Naive B cell (primary cell): ENCODE measurements at regions not wholly inside any gene's neighbourhood (a gene's known extent, or its start where the extent isn't known, plus 50 kb on each side); places are given as distances from the start of the nearest gene placed in this dataset.

Experiments used
- ATAC-seq, 2 donors: fragments of 150-1000 bp; cut with Tn5 transposase; 2 replicates each; pipeline ENCODE4 v1.10.0; 2021; ENCODE audit warnings: low read depth in 2 of 2, mild to moderate bottlenecking in 2 of 2, moderate library complexity in 2 of 2
- DNase-seq: peaks from one replicate; pipeline ENCODE4 v3.0.0; 2022
- H3K27ac Mint-ChIP-seq, 6 donors: one replicate each; pipeline ENCODE4 v1.8.0; 2020 to 2022; ENCODE audit warnings: mild to moderate bottlenecking in 6 of 6, mixed read lengths in 6 of 6, moderate library complexity in 5 of 6, inconsistent platforms in 2 of 6
- H3K27me3 Mint-ChIP-seq, 3 donors: one replicate each; pipeline ENCODE4 v1.8.0; 2021 to 2022; ENCODE audit warnings: mixed read lengths in 3 of 3, mild to moderate bottlenecking in 1 of 3
- H3K36me3 Mint-ChIP-seq, 2 donors: one replicate each; pipeline ENCODE4 v1.8.0; 2020 to 2022; ENCODE audit warnings: mixed read lengths in 2 of 2, inconsistent platforms in 1 of 2, mild to moderate bottlenecking in 1 of 2
- H3K4me1 Mint-ChIP-seq, 3 donors: one replicate each; pipeline ENCODE4 v1.8.0; 2020 to 2022; ENCODE audit warnings: mixed read lengths in 3 of 3, inconsistent platforms in 1 of 3, mild to moderate bottlenecking in 1 of 3, moderate library complexity in 1 of 3
- H3K4me3 Mint-ChIP-seq, 8 donors: one replicate each; pipeline ENCODE4 v1.8.0; 2020 to 2022; ENCODE audit warnings: mild to moderate bottlenecking in 8 of 8, mixed read lengths in 8 of 8, moderate library complexity in 8 of 8, inconsistent platforms in 2 of 8
- H3K9me3 Mint-ChIP-seq, 7 donors: one replicate each; pipeline ENCODE4 v1.8.0; 2020 to 2022; ENCODE audit warnings: mixed read lengths in 7 of 7, mild to moderate bottlenecking in 5 of 7, inconsistent platforms in 2 of 7, moderate library complexity in 1 of 7

DNA sequence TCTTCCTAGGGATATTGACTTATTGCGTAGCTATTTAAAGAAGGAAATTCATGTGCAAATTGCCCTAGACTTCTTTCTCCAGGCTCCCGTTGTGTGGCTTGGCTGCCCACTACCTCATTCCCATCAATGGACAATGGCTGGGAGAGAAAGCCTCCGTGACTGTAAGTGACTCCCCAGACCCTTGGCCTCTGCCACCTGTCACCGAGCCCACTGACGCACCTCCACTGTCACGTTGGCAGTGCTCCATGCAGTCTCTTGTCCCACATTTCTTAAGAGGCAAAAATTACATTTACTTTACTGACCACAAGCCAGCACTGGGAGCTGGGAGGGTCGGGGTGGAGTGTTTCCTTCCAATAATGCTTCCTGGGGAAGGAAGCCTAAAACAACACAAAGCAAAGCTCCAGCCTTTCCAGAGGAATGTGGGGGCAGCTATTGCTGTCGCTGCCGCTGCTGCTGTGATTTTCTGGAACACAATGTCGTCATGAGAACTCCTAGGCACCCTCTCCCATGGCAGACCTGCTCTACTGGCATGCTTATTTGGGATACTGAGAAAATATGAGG is 89.7 kb upstream of the STEAP1B start:
- H3K27ac Mint-ChIP-seq: peak overlapping the region in 1 of 6 donors; percentile 53
- H3K27me3 Mint-ChIP-seq: peaks cover 0 to 5% (median 0%) of the 10 kb centered on the region in 3 donors
- ATAC-seq: no peak

DNA sequence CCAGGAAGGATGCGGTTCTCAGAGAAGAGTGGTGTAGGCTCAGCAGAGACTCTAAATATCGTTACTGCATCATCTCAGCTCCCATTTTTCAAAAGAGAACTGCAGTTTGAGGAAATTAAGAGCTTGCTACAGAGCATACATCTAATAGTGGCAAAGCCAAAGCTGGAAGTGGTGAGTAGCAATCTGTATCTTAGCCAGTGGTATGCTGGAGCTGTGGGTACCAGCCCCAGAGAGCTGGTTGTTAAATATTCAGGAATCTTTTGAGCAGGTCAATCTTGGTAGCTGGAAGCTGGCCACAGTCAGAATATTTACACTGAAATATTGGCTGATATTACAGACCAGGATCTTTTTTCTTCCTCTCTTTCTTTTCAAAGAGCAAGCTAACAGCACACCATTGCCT is 88.4 kb upstream of the STEAP1B start:
- H3K4me3 Mint-ChIP-seq: peak overlapping the region in 3 of 8 donors; percentile 26 to 64 (median 45)
- peaks cover 12 to 21% of the 10 kb centered on the region in 2 donors for H3K36me3 Mint-ChIP-seq
- H3K4me1 Mint-ChIP-seq: peaks cover 49 to 73% (median 64%) of the 10 kb centered on the region in 3 donors
- peak overlapping the region in 5 of 6 donors; percentile 53 to 91 (median 74) for H3K27ac Mint-ChIP-seq
- H3K9me3 Mint-ChIP-seq: peaks cover 0 to 3% (median under 1%) of the 10 kb centered on the region in 7 donors
- DNase-seq (no peak), ATAC-seq (no peak)
- H3K27me3 Mint-ChIP-seq: peaks cover 0 to 5% (median 0%) of the 10 kb centered on the region in 3 donors

More for the DNA sequence above, 89.7 kb upstream of the STEAP1B start:
- Mint-ChIP-seq H3K4me3 (no peak overlapping the region), H3K4me1 (peaks cover 39 to 61% (median 51%) of the 10 kb centered on the region in 3 donors), H3K36me3 (peaks cover 25 to 33% of the 10 kb centered on the region in 2 donors), H3K9me3 (peaks cover 0 to 3% (median 2%) of the 10 kb centered on the region in 7 donors)
- DNase-seq: no peak

DNA sequence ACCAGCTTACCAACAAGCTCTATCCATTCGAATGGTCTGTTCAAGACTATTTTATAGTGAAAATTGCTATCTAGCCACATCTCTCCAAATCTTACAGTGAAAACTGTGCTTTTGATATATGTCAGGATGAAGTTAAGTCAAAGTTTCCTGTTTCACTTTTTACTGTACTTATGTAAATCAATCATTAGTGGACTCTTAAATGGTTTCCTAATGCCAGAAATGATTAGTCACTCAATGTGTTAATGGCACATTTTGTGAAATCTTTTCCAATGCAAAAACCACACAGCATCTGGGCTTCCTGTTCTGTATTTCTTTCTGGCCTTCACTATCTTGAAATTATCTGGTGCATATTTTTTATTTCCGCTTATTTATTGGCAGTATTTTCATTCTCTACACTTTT is 87.3 kb upstream of the STEAP1B start:
- peak overlapping the region in 5 of 8 donors; percentile 28 to 81 (median 57) for H3K4me3 Mint-ChIP-seq
- no peak for DNase-seq

DNA sequence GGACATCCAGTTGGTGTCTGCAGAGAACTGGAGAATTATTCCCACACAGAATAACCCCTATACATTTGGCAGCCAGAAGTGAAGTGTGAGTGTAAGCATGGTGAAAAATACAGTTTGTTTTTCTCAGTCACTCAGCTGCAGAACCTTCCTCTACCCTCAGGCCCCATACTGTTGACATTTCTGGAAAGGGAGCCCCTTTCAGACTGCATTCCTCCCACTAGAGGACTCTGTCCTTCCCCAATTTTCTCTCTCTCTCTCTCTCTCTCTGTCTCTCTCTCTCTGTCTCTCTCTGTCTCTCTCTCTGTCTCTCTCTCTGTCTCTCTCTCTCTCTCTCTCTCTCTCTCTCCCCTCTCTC is 86.8 kb upstream of the STEAP1B start:
- Mint-ChIP-seq H3K36me3 (peaks cover 0 to 13% of the 10 kb centered on the region in 2 donors), H3K27me3 (no peaks in the 10 kb centered on the region), H3K9me3 (no peaks in the 10 kb centered on the region), H3K4me1 (peaks cover 50 to 77% (median 64%) of the 10 kb centered on the region in 3 donors), H3K4me3 (peak overlapping the region in 4 of 8 donors; percentile 55 to 81 (median 58)), H3K27ac (peak overlapping the region in 3 of 6 donors; percentile 29 to 76 (median 69))
- ATAC-seq: no peak
- no peak for DNase-seq

More for the DNA sequence above, 87.3 kb upstream of the STEAP1B start:
- Mint-ChIP-seq H3K9me3 (peaks cover 0 to 1% (median 0%) of the 10 kb centered on the region in 7 donors), H3K27ac (peak overlapping the region in 5 of 6 donors; percentile 22 to 76 (median 60)), H3K4me1 (peaks cover 51 to 80% (median 67%) of the 10 kb centered on the region in 3 donors), H3K36me3 (peaks cover 3 to 15% of the 10 kb centered on the region in 2 donors), H3K27me3 (peaks cover 0 to 3% (median 0%) of the 10 kb centered on the region in 3 donors)
- peak in 1 of 2 donors; percentile 23 for ATAC-seq

DNA sequence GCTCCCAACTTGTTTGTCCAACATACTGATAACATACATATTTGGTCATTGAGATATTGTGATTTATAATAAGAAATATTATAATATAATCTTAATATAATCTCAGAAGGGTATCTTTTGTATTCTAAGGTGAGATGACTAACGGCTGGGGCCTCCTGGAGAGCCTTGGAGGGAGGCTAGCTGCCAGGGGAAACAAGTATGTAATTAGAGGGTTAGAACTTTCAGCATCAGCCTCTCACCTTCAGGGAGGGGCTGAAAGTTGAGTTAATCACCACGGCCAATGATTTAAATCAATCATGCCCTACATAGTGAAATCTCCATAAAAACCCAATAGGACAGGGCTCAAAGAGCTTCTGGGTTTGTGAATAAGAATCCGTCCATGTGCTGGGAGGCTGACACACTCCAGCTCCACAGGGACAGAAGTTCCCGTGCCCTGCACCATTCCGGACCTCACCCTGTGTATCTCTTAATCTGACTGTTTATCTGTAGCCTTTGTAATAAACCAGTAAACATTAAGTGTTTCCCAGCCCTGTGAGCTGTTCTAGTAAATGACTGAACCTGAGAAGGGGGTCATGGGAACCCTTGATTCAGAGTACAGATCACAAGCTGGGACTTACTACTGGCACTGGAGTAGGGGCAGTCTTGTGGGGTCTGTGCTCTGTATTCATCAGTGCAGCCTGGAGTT is 86.3 kb upstream of the STEAP1B start:
- DNase-seq: no peak
- H3K36me3 Mint-ChIP-seq: peaks cover 0 to 9% of the 10 kb centered on the region in 2 donors
- H3K27ac Mint-ChIP-seq: peak overlapping the region in 4 of 6 donors; percentile 68 to 77 (median 72)
- no peaks in the 10 kb centered on the region for H3K27me3 Mint-ChIP-seq
- peaks cover 51 to 74% (median 64%) of the 10 kb centered on the region in 3 donors for H3K4me1 Mint-ChIP-seq
- H3K4me3 Mint-ChIP-seq: peak overlapping the region in 2 of 8 donors; percentile 36 to 55
- no peaks in the 10 kb centered on the region for H3K9me3 Mint-ChIP-seq
- ATAC-seq: no peak

DNA sequence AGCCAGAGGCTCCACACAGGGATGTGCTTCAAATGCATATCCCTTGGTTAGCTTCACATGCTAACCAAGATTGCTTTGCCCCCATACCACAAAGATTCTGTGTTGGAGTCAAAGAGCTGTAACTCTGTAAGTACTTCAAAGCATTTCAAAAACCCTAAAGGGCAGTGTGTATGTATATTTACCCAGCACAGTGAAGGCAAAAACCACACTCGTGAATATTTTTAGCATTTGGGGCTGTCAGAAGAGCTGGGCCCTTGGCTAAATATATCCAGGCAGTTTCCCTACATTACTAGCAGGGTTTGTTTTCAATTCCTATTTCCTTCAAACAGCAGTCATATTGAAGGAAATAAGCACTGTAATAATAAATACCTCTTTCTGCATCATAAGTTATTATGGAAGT is 84.2 kb upstream of the STEAP1B start:
- peak overlapping the region in 5 of 8 donors; percentile 2 to 61 (median 45) for H3K4me3 Mint-ChIP-seq
- H3K4me1 Mint-ChIP-seq: peaks cover 55 to 70% (median 65%) of the 10 kb centered on the region in 3 donors
- no peaks in the 10 kb centered on the region for H3K27me3 Mint-ChIP-seq
- H3K36me3 Mint-ChIP-seq: peaks cover 7% of the 10 kb centered on the region in 2 donors
- H3K9me3 Mint-ChIP-seq: no peaks in the 10 kb centered on the region
- H3K27ac Mint-ChIP-seq: peak overlapping the region in 5 of 6 donors; percentile 9 to 69 (median 26)
- ATAC-seq (peak in 1 of 2 donors; percentile 59), DNase-seq (no peak)

DNA sequence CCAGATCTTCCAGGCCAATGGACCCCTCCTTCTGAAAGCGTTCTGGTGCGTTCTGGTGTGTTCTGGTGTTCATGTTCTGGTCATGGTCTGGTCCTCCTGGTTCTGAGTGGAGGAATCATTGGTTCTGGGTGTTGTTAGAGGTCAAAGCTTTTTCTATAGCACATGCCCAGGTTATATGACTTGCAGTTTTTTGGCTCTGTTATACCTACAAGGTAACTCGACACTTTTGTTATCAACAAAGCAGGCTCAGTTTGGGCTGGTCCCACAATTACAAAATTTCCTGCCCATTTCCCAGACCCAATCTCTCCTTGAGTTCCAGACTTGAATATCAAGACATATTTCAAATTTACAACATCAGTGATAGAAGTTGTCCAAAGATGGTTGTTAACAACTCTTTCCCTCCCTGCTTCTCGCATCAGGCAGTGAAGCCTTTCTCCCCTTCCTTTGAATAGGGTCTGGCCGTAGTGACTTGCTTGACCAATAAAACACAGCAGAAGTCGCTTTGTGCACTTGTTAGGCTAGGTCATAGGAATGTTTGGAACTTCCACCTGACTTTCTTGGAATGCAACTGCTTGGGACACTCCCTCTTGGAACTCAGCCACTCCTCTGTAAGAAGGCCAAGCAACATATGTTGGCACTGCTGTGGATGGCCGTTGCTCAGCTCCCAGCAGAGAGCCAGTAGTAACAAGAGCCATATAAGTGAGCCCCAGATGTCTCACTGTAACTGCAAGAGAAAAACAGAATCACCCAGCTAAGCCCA is 83.1 kb upstream of the STEAP1B start:
- ATAC-seq (no peak), DNase-seq (no peak)
- peaks cover 52 to 69% (median 62%) of the 10 kb centered on the region in 3 donors for H3K4me1 Mint-ChIP-seq
- peak overlapping the region in 2 of 8 donors; percentile 36 to 45 for H3K4me3 Mint-ChIP-seq
- peak overlapping the region in 4 of 6 donors; percentile 44 to 67 (median 52) for H3K27ac Mint-ChIP-seq
- peaks cover 7 to 10% of the 10 kb centered on the region in 2 donors for H3K36me3 Mint-ChIP-seq
- H3K9me3 Mint-ChIP-seq: peaks cover 0 to 2% (median 0%) of the 10 kb centered on the region in 7 donors
- no peaks in the 10 kb centered on the region for H3K27me3 Mint-ChIP-seq

DNA sequence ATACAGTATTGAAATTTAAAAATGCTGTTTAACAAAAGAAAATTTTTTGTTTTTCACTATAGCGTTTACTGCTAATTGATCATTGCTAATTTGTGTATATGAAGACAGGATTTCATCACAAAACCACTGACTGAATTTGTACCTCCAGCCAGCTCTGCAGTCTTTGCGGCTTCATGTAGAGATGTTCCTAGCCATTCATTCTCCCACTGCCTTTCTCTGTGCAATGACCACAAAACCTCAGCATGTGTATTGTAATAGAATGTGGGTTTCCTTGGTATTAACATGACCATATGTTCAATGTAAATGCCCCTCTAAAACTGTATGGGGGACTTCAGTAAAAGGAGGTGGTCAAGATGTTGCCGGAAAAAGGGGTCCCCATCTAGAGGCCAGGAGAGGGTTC is 81.1 kb upstream of the STEAP1B start:
- peaks cover 47 to 63% (median 50%) of the 10 kb centered on the region in 3 donors for H3K4me1 Mint-ChIP-seq
- peaks cover 7 to 23% of the 10 kb centered on the region in 2 donors for H3K36me3 Mint-ChIP-seq
- DNase-seq (no peak), ATAC-seq (no peak)
- H3K9me3 Mint-ChIP-seq: peaks cover 0 to 2% (median 0%) of the 10 kb centered on the region in 7 donors
- no peaks in the 10 kb centered on the region for H3K27me3 Mint-ChIP-seq
- no peak overlapping the region for H3K4me3 Mint-ChIP-seq
- H3K27ac Mint-ChIP-seq: no peak overlapping the region

DNA sequence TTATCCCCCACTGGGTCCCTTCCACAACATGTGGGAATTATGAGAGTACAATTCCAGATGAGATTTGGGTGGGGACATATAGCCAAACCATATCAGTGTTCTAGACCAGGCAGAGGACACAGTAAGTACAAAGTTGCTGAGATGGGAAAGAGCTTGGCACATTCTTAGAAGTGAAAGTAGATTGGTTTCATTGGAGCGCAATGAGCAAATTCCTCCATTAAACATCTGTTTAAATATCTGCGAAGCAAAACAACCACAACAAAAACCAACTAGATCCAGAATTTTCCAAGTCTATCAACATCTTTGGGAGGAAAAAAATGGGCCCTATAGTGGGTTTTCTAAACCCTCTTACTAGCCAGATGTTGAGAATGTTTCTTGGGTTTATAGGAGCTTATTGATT is 80.0 kb upstream of the STEAP1B start:
- no peak for ATAC-seq
- DNase-seq: no peak
- peaks cover 7 to 23% of the 10 kb centered on the region in 2 donors for H3K36me3 Mint-ChIP-seq
- H3K9me3 Mint-ChIP-seq: peaks cover 0 to 2% (median 0%) of the 10 kb centered on the region in 7 donors
- H3K27ac Mint-ChIP-seq: peak overlapping the region in 4 of 6 donors; percentile 44 to 93 (median 68)
- H3K27me3 Mint-ChIP-seq: no peaks in the 10 kb centered on the region
- no peak overlapping the region for H3K4me3 Mint-ChIP-seq
- H3K4me1 Mint-ChIP-seq: peaks cover 46 to 67% (median 47%) of the 10 kb centered on the region in 3 donors

DNA sequence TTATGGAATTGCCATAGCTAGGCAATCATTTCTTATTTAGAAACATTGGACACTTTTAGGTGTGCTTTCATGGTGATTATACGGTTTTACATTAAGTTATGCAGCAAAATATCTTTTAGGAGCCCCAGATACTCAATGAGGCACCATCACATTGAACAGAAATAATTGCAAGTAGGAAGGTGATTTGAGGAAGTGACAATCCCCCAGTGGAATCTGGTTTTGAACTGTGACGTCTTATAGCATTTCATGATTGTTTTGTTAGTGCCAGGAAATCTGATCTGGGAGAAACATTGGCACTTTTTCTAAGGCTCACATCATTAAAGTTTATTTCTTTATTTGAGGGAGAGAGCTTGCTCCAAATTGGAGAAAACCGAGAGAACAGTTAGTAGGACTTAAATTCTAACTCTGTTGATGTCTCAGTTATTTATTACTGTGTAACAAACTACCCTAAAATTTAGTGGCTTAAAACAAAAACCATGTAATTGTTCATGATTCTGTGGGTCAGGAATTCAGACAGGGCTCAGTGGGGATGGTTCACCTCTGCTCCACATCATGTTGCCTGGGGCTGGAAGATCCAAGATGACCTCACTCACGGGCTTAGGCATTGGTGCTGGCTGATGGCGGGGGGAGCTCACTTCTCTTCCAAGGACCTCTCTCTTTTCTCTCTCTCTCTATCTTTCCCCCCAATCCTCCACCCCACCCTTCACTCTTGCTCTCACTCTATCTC is 78.2 kb upstream of the STEAP1B start:
- peak; percentile 96 for ATAC-seq

DNA sequence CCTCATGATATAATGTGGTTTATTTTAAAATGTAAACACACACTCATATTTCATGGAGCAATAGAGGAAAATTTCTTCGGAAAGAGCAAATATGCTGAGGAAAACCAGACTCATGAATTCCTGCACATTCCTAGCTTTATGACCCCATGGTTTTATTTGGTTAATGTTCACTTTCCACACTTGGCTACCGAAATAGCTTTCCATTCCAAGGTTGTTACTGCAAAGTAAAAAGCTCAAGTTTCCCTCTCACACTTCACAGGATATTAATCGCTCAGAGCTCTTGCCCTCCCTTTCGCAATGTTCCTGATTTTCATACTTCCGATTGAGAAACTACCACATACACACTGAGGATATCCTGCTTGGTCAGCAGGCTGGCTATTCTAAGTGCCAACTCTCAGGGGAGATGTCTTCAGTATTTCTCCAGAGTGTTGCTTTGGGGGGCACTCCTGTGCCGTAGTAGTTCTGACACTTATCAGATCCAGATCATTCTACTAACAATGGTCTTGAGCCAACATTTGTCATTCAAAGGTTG is 77.5 kb upstream of the STEAP1B start:
- peak overlapping the region in 5 of 6 donors; percentile 55 to 92 (median 83) for H3K27ac Mint-ChIP-seq
- no peak for DNase-seq
- peaks cover 7 to 23% of the 10 kb centered on the region in 2 donors for H3K36me3 Mint-ChIP-seq
- peaks cover 21 to 47% (median 29%) of the 10 kb centered on the region in 3 donors for H3K4me1 Mint-ChIP-seq
- no peaks in the 10 kb centered on the region for H3K27me3 Mint-ChIP-seq
- peak; percentile 36 to 47 for ATAC-seq
- peak overlapping the region in 7 of 8 donors; percentile 6 to 83 (median 34) for H3K4me3 Mint-ChIP-seq
- peaks cover 0 to 2% (median 0%) of the 10 kb centered on the region in 7 donors for H3K9me3 Mint-ChIP-seq

More for the DNA sequence above, 78.2 kb upstream of the STEAP1B start:
- peaks cover 7 to 23% of the 10 kb centered on the region in 2 donors for H3K36me3 Mint-ChIP-seq
- no peaks in the 10 kb centered on the region for H3K27me3 Mint-ChIP-seq
- peak overlapping the region in 7 of 8 donors; percentile 30 to 83 (median 50) for H3K4me3 Mint-ChIP-seq
- peak overlapping the region; percentile 55 to 92 (median 77) for H3K27ac Mint-ChIP-seq
- H3K9me3 Mint-ChIP-seq: peaks cover 0 to 2% (median 0%) of the 10 kb centered on the region in 7 donors
- peaks cover 28 to 51% (median 32%) of the 10 kb centered on the region in 3 donors for H3K4me1 Mint-ChIP-seq
- peak; percentile 50 for DNase-seq
